GM12873 (cell line): ENCODE measurements at regions not wholly inside any gene's neighbourhood (a gene's known extent, or its start where the extent isn't known, plus 50 kb on each side); places are given as distances from the start of the nearest gene placed in this dataset.

Experiments used
- TF ChIP-seq, protein P1 (sequence below): IDR thresholded peaks from 2 replicates; pipeline ENCODE4 v1.5.1; 2012; ENCODE audit warnings: low read depth, mild to moderate bottlenecking, moderate library complexity, low read length, control low read depth; ENCODE audit not compliant: insufficient read depth; ENCODE audit errors: missing control alignments

DNA sequence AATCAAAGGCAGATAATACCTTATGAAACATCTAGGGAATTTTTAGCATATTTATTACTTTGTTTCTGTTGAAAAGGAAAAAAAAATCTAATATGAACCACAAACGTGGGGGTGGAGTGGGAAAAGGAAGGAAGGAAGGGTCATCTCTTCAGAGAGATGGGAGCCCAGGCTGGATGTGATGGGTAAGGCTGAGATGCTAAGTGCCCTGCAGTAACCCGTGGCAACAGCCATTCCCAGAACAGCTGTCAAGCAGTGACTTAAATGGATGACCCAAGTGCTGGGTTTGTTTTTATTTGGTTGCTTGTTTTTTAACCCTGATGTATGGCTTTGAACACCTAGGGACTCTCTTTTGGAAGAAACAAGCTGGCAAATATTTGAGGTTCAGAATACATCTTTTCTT lies 50.7 kb upstream of the KLF7 start:
- TF ChIP-seq, protein P1, sequence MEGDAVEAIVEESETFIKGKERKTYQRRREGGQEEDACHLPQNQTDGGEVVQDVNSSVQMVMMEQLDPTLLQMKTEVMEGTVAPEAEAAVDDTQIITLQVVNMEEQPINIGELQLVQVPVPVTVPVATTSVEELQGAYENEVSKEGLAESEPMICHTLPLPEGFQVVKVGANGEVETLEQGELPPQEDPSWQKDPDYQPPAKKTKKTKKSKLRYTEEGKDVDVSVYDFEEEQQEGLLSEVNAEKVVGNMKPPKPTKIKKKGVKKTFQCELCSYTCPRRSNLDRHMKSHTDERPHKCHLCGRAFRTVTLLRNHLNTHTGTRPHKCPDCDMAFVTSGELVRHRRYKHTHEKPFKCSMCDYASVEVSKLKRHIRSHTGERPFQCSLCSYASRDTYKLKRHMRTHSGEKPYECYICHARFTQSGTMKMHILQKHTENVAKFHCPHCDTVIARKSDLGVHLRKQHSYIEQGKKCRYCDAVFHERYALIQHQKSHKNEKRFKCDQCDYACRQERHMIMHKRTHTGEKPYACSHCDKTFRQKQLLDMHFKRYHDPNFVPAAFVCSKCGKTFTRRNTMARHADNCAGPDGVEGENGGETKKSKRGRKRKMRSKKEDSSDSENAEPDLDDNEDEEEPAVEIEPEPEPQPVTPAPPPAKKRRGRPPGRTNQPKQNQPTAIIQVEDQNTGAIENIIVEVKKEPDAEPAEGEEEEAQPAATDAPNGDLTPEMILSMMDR, result no peak

GRCh38 chr2:207217442-207217841 lies 51.7 kb upstream of the KLF7 start:
- TF ChIP-seq, protein P1, result no peak

GRCh38 chr2:207219081-207219630 lies 53.4 kb upstream of the KLF7 start:
- TF ChIP-seq, protein P1, result no peak

DNA sequence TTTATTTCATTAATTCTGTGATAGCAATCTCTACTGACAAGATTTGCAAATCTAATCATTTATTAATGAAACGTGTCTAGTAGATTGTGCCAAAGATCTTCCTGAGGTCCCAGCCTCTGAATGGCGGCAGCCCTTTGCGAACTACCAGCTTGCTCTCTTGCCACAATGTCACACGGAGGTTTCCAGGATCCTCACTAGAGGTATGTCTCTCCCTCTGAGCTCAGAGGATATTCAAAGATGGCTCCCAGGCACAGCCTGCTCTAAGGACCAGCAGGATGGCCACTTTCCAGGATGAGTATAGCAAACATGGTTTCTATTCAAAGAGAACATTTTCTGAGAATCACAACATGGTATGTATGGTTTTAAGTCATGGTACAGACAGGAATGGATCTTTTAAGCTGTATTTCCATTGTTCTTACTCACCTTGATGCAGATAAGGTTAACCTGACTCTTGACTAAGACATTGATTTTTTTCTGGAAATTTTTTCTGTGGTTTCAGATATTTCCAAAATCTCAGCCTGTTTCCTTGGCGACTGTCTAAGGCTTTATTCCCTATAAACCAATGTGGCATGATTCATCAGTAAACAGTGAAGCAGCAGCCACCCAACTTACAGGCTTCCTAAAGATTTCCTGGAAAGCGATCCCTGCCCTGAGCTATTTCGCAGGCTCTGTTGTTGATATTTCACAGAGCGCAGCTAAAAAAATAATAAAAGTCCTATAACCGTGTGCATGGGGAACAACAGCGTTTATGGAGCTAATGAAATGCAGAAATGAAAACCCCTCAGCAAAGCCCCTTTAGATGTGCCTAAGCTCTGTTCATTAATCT lies 54.1 kb upstream of the KLF7 start:
- TF ChIP-seq, protein P1, result no peak

DNA sequence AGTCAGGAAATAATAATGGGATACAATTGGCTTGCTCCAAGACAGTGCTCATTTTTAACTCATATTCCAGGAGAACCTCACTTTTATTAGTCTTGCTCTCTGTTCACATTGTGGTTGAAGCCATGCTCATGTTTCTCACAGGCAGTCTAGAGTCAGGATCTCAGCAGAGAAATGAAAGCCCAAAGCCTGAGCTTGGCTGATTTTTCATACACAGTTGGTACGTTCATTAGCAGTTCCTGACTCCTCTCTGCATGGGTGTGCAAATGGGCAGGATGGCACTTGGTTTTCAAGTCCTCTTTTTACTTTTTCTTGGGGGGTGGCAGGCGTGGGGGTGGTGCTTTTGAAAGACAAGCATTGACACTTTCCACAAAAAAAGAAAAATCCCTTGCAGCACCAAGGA lies 56.0 kb upstream of the KLF7 start:
- TF ChIP-seq, protein P1, result no peak

DNA sequence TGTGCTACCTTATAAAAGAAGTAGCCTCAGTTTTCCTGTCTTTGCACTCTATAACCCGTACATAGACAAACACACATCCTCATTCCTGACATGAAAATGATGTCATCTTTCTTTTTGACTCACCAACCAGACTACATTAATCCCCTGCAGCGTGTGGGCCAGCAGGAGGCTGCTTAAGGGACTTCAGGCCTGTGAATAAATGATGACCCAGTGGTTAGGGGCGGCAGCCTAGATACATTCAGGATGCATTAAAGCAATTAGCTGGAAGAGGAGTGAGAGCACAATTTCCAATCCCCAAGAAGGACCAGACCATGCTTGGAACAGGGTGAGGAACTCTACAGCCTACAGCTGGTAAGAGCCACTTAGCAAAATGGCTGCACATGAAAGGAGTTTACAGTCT lies 57.3 kb upstream of the KLF7 start:
- TF ChIP-seq, protein P1, result no peak

DNA sequence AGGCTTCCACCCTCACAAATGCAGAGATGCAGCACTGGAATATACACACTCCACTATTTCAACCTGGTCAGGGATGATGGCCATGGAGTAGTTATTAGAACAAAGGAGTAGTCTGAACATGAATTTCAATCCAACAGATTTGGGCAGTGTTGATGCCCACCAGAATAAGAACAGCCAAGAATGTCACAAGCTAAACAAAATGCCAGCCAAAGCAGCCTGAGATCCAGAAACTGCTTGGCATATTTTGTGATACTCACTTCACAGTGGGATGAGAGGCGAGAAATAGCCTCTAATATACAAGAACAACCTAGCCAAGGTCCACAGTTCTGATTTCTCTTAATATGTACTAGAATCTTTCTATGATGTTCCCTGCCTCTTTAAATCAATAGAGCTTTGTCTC lies 58.6 kb upstream of the KLF7 start:
- TF ChIP-seq, protein P1, result no peak
